IPS-18a (cell line): ENCODE measurements at regions not wholly inside any gene's neighbourhood (a gene's known extent, or its start where the extent isn't known, plus 50 kb on each side); places are given as distances from the start of the nearest gene placed in this dataset.

Experiments used
- H3K27ac ChIP-seq: one replicate; pipeline ENCODE4 v1.5.1; 2013; ENCODE audit warnings: low read length
- H3K27me3 ChIP-seq: one replicate; pipeline ENCODE4 v1.6.1; 2013; ENCODE audit warnings: mild to moderate bottlenecking, low read length; ENCODE audit not compliant: control insufficient read depth, insufficient read depth
- H3K36me3 ChIP-seq: one replicate; pipeline ENCODE4 v1.6.1; 2013; ENCODE audit warnings: low read depth, low read length; ENCODE audit not compliant: control insufficient read depth
- H3K4me1 ChIP-seq: one replicate; pipeline ENCODE4 v1.6.1; 2013; ENCODE audit warnings: low read depth, low read length; ENCODE audit not compliant: control insufficient read depth
- H3K4me3 ChIP-seq: one replicate; pipeline ENCODE4 v1.5.1; 2013; ENCODE audit warnings: low read length
- H3K9ac ChIP-seq: one replicate; pipeline ENCODE4 v1.6.1; 2013; ENCODE audit warnings: mild to moderate bottlenecking, low read length, moderate library complexity
- H3K9me3 ChIP-seq: one replicate; pipeline ENCODE4 v1.6.1; 2013; ENCODE audit warnings: low read depth, low read length; ENCODE audit not compliant: control insufficient read depth

GRCh38 chr7:34312624-34313023, 345.4 kb upstream of the NPSR1 start:
- Histone ChIP-seq H3K4me3 (no peak overlapping the region), H3K9ac (no peak overlapping the region), H3K9me3 (peaks cover 5% of the 10 kb centered on the region), H3K36me3 (no peaks in the 10 kb centered on the region), H3K4me1 (no peaks in the 10 kb centered on the region), H3K27me3 (no peaks in the 10 kb centered on the region), H3K27ac (no peak overlapping the region)

- peaks cover 5% of the 10 kb centered on the region for H3K9me3 ChIP-seq
- no peaks in the 10 kb centered on the region for H3K36me3 ChIP-seq
- no peaks in the 10 kb centered on the region for H3K27me3 ChIP-seq
- H3K9ac ChIP-seq, result no peak overlapping the region
- no peak overlapping the region for H3K27ac ChIP-seq
- no peak overlapping the region for H3K4me3 ChIP-seq
- no peaks in the 10 kb centered on the region for H3K4me1 ChIP-seq
Observed at GRCh38 chr7:34313289-34313688, 344.7 kb upstream of the NPSR1 start.

- H3K36me3 ChIP-seq, result no peaks in the 10 kb centered on the region
- no peak overlapping the region for H3K27ac ChIP-seq
- peaks cover 5% of the 10 kb centered on the region for H3K9me3 ChIP-seq
- H3K9ac ChIP-seq, result no peak overlapping the region
- H3K27me3 ChIP-seq, result no peaks in the 10 kb centered on the region
- H3K4me1 ChIP-seq, result no peaks in the 10 kb centered on the region
- no peak overlapping the region for H3K4me3 ChIP-seq
Observed at GRCh38 chr7:34315032-34315431, 343.0 kb upstream of the NPSR1 start.

- no peaks in the 10 kb centered on the region for H3K27me3 ChIP-seq
Observed at GRCh38 chr7:34317039-34317438, 341.0 kb upstream of the NPSR1 start.

GRCh38 chr7:34320412-34320811, 337.6 kb upstream of the NPSR1 start:
- H3K4me1 ChIP-seq, result no peaks in the 10 kb centered on the region
- no peak overlapping the region for H3K27ac ChIP-seq
- no peak overlapping the region for H3K4me3 ChIP-seq
- H3K36me3 ChIP-seq, result no peaks in the 10 kb centered on the region
- no peaks in the 10 kb centered on the region for H3K9me3 ChIP-seq
- no peak overlapping the region for H3K9ac ChIP-seq
- H3K27me3 ChIP-seq, result no peaks in the 10 kb centered on the region

More at GRCh38 chr7:34317039-34317438, 341.0 kb upstream of the NPSR1 start:
- Histone ChIP-seq H3K4me3 (no peak overlapping the region), H3K27ac (no peak overlapping the region), H3K9me3 (peaks cover 5% of the 10 kb centered on the region), H3K9ac (no peak overlapping the region), H3K36me3 (no peaks in the 10 kb centered on the region), H3K4me1 (no peaks in the 10 kb centered on the region)

GRCh38 chr7:34320926-34321661, 336.9 kb upstream of the NPSR1 start:
- no peaks in the 10 kb centered on the region for H3K9me3 ChIP-seq
- H3K27ac ChIP-seq, result no peak overlapping the region
- no peaks in the 10 kb centered on the region for H3K4me1 ChIP-seq
- no peaks in the 10 kb centered on the region for H3K27me3 ChIP-seq
- H3K9ac ChIP-seq, result no peak overlapping the region
- peak overlapping the region; percentile 50 for H3K4me3 ChIP-seq
- H3K36me3 ChIP-seq, result no peaks in the 10 kb centered on the region

- no peak overlapping the region for H3K27ac ChIP-seq
- no peaks in the 10 kb centered on the region for H3K36me3 ChIP-seq
- no peak overlapping the region for H3K4me3 ChIP-seq
- H3K9ac ChIP-seq, result no peak overlapping the region
- H3K9me3 ChIP-seq, result no peaks in the 10 kb centered on the region
- no peaks in the 10 kb centered on the region for H3K4me1 ChIP-seq
- H3K27me3 ChIP-seq, result no peaks in the 10 kb centered on the region
Observed at GRCh38 chr7:34322841-34323240, 335.2 kb upstream of the NPSR1 start.

- H3K9ac ChIP-seq, result no peak overlapping the region
Observed at GRCh38 chr7:34327681-34328080, 330.3 kb upstream of the NPSR1 start.

GRCh38 chr7:34330308-34330707, 327.7 kb upstream of the NPSR1 start:
- H3K9ac ChIP-seq, result no peak overlapping the region
- no peaks in the 10 kb centered on the region for H3K36me3 ChIP-seq
- H3K4me1 ChIP-seq, result peaks cover 6% of the 10 kb centered on the region
- H3K9me3 ChIP-seq, result no peaks in the 10 kb centered on the region
- H3K4me3 ChIP-seq, result no peak overlapping the region
- no peak overlapping the region for H3K27ac ChIP-seq
- no peaks in the 10 kb centered on the region for H3K27me3 ChIP-seq

More at GRCh38 chr7:34327681-34328080, 330.3 kb upstream of the NPSR1 start:
- H3K4me1 ChIP-seq, result peaks cover 6% of the 10 kb centered on the region
- H3K27me3 ChIP-seq, result no peaks in the 10 kb centered on the region
- H3K27ac ChIP-seq, result no peak overlapping the region
- H3K4me3 ChIP-seq, result no peak overlapping the region
- H3K9me3 ChIP-seq, result no peaks in the 10 kb centered on the region
- no peaks in the 10 kb centered on the region for H3K36me3 ChIP-seq

GRCh38 chr7:34331102-34331501, 326.9 kb upstream of the NPSR1 start:
- Histone ChIP-seq H3K27ac (no peak overlapping the region), H3K9ac (no peak overlapping the region), H3K4me1 (peaks cover 6% of the 10 kb centered on the region), H3K36me3 (no peaks in the 10 kb centered on the region), H3K4me3 (no peak overlapping the region), H3K9me3 (no peaks in the 10 kb centered on the region), H3K27me3 (no peaks in the 10 kb centered on the region)

- no peaks in the 10 kb centered on the region for H3K36me3 ChIP-seq
- H3K9me3 ChIP-seq, result no peaks in the 10 kb centered on the region
- H3K4me3 ChIP-seq, result no peak overlapping the region
- no peak overlapping the region for H3K9ac ChIP-seq
- no peaks in the 10 kb centered on the region for H3K27me3 ChIP-seq
- no peak overlapping the region for H3K27ac ChIP-seq
- H3K4me1 ChIP-seq, result peaks cover 6% of the 10 kb centered on the region
Observed at GRCh38 chr7:34332006-34332405, 326.0 kb upstream of the NPSR1 start.

- Histone ChIP-seq H3K4me1 (peaks cover 6% of the 10 kb centered on the region), H3K27ac (no peak overlapping the region), H3K27me3 (no peaks in the 10 kb centered on the region), H3K9me3 (no peaks in the 10 kb centered on the region), H3K4me3 (no peak overlapping the region), H3K36me3 (no peaks in the 10 kb centered on the region), H3K9ac (no peak overlapping the region)
Observed at GRCh38 chr7:34333184-34333583, 324.8 kb upstream of the NPSR1 start.
